DMS53 treated with DMSO at 0.1 percent for 48 hours (cell line): ENCODE measurements at regions not wholly inside any gene's neighbourhood (a gene's known extent, or its start where the extent isn't known, plus 50 kb on each side); places are given as distances from the start of the nearest gene placed in this dataset.
"Not testable (repeated sequence)": the region's sequence is repeated elsewhere in the genome, so short reads cannot be mapped to it uniquely, and the experiment has no call there.

Experiments used
- DNase-seq: peaks from one replicate; lab custom pipeline; 2025; ENCODE audit not compliant: unreplicated experiment; lab: John Stamatoyannopoulos, UW

GRCh38 chr12:84154991-84155930, 757.3 kb downstream of the SLC6A15 start:
- DNase-seq = not testable (repeated sequence)

GRCh38 chr12:84154439-84154990, 758.1 kb downstream of the SLC6A15 start:
- DNase-seq = not testable (repeated sequence)

- DNase-seq = no peak
Measured at GRCh38 chr12:84150201-84150600, 762.4 kb downstream of the SLC6A15 start.

- no peak for DNase-seq
Measured at GRCh38 chr12:84148335-84148734, 764.3 kb downstream of the SLC6A15 start.

- DNase-seq = no peak
Measured at GRCh38 chr12:84136862-84137367, 775.7 kb downstream of the SLC6A15 start.

- no peak for DNase-seq
Measured at GRCh38 chr12:84135586-84136279, 776.9 kb downstream of the SLC6A15 start.

GRCh38 chr12:84134797-84135366, 777.7 kb downstream of the SLC6A15 start:
- no peak for DNase-seq

GRCh38 chr12:84131076-84131475, 781.5 kb downstream of the SLC6A15 start:
- DNase-seq = no peak

- peak; percentile 83 for DNase-seq
Measured at GRCh38 chr12:84128117-84128991, 784.2 kb downstream of the SLC6A15 start.

GRCh38 chr12:84124211-84124610, 788.4 kb downstream of the SLC6A15 start:
- no peak for DNase-seq

GRCh38 chr12:84117190-84117589, 795.4 kb downstream of the SLC6A15 start:
- DNase-seq = peak; percentile 74

- DNase-seq = no peak
Measured at GRCh38 chr12:84113666-84114065, 798.9 kb downstream of the SLC6A15 start.

GRCh38 chr12:84103886-84104285, 808.7 kb downstream of the SLC6A15 start:
- DNase-seq = not testable (repeated sequence)

GRCh38 chr12:84101963-84102362, 810.6 kb downstream of the SLC6A15 start:
- DNase-seq = not testable (repeated sequence)

GRCh38 chr12:84099591-84099990, 813.0 kb downstream of the SLC6A15 start:
- not testable (repeated sequence) for DNase-seq

- DNase-seq = no peak
Measured at GRCh38 chr12:84091651-84092050, 820.9 kb downstream of the SLC6A15 start.

GRCh38 chr12:84089356-84089755, 823.2 kb downstream of the SLC6A15 start:
- no peak for DNase-seq

GRCh38 chr12:84085046-84085445, 827.6 kb downstream of the SLC6A15 start:
- DNase-seq = no peak

- no peak for DNase-seq
Measured at GRCh38 chr12:84079626-84080025, 833.0 kb downstream of the SLC6A15 start.

- no peak for DNase-seq
Measured at GRCh38 chr12:84077679-84078078, 834.9 kb downstream of the SLC6A15 start.
